GM12878 (cell line): ENCODE measurements at regions not wholly inside any gene's neighbourhood (a gene's known extent, or its start where the extent isn't known, plus 50 kb on each side); places are given as distances from the start of the nearest gene placed in this dataset.

Source experiments
- ATAC-seq: fragments of 200-7000 bp; cut with Tn5 transposase; 3 replicates; pipeline ENCODE4 v1.9.1; 2020; ENCODE audit warnings: mild to moderate bottlenecking, moderate library complexity
- BruUV-seq: library from RNA; stranded (reverse); fragments of 400-500 nt; replicated peaks from 2 replicates; lab custom pipeline; 2021; lab: Mats Ljungman, UMichigan
- CTCF ChIA-PET: fragments of 300-600 bp; sonication (Branson Sonifier 250); formaldehyde crosslinking; extraction: SDS; loops from one replicate; lab custom pipeline; 2021; ENCODE audit warnings: inconsistent platforms; lab: Yijun Ruan, JAX
- POLR2A ChIA-PET: fragments of 350-600 bp; formaldehyde crosslinking; extraction: SDS; loops from one replicate; lab custom pipeline; 2021; ENCODE audit warnings: inconsistent platforms; lab: Charles Lee
- RAD21 ChIA-PET: fragments of 300-600 bp; sonication (Branson Sonifier 250); formaldehyde crosslinking; loops from one replicate; lab custom pipeline; 2023; ENCODE audit warnings: antibody characterized with exemption; ENCODE audit not compliant: unreplicated experiment; lab: Charles Lee
- SMC1A ChIA-PET: fragments of 300-600 bp; sonication (Branson Sonifier 250); formaldehyde crosslinking; loops from one replicate; lab custom pipeline; 2023; ENCODE audit not compliant: unreplicated experiment, uncharacterized antibody; lab: Charles Lee
- DNase-seq: peaks from one replicate; pipeline ENCODE4 v3.0.0-alpha.2; 2011; ENCODE audit warnings: low read depth, low spot score
- FAIRE-seq: peaks from 3 replicates; lab custom pipeline; 2011; peaks lifted over from hg19 to GRCh38; lab: Jason Lieb, UNC
- H2AFZ ChIP-seq: 2 replicates; pipeline ENCODE4 v1.6.0; 2011; ENCODE audit warnings: low read depth, low read length, control low read depth; ENCODE audit not compliant: control insufficient read depth
- H3K27ac ChIP-seq: 2 replicates; pipeline ENCODE4 v1.5.1; 2011; ENCODE audit warnings: control low read depth; ENCODE audit not compliant: control insufficient read depth, insufficient read depth
- H3K27me3 ChIP-seq, 2 experiments: replicated peaks in 1 of 2; 2 replicates each; pipeline versions ENCODE4 v1.6.0 to v1.6.1; 2011; ENCODE audit warnings: low read length in 1 of 2; ENCODE audit not compliant: control insufficient read depth in 2 of 2, insufficient read depth in 2 of 2
- H3K36me3 ChIP-seq, 2 experiments: 2 replicates each; pipeline ENCODE4 v1.5.1; 2011; ENCODE audit warnings: low read length in 1 of 2; ENCODE audit not compliant: control insufficient read depth in 2 of 2, insufficient read depth in 2 of 2
- H3K4me1 ChIP-seq: 2 replicates; pipeline ENCODE4 v1.6.1; 2011; ENCODE audit warnings: mild to moderate bottlenecking, low read length, moderate library complexity, mixed read lengths; ENCODE audit not compliant: control insufficient read depth, insufficient read depth
- H3K4me2 ChIP-seq: 2 replicates; pipeline ENCODE4 v1.6.0; 2011; ENCODE audit warnings: control low read depth; ENCODE audit not compliant: control insufficient read depth, insufficient read depth
- H3K4me3 ChIP-seq: fragments of 200-600 bp; sonication (generic); 2 replicates; pipeline ENCODE4 v1.5.1; 2016
- H3K79me2 ChIP-seq: 2 replicates; pipeline ENCODE4 v1.6.0; 2011; ENCODE audit warnings: low read length; ENCODE audit not compliant: control insufficient read depth, insufficient read depth
- H3K9ac ChIP-seq: 2 replicates; pipeline ENCODE4 v1.8.0; 2011; ENCODE audit warnings: low read length, control low read depth, mixed read lengths; ENCODE audit not compliant: control insufficient read depth, insufficient read depth
- H3K9me3 ChIP-seq: replicated peaks from 3 replicates; pipeline ENCODE4 v1.5.1; 2011; ENCODE audit warnings: mild to moderate bottlenecking, low read length; ENCODE audit not compliant: control insufficient read depth, insufficient read depth
- H4K20me1 ChIP-seq: 2 replicates; pipeline ENCODE4 v1.6.0; 2011; ENCODE audit not compliant: control insufficient read depth, insufficient read depth
- BCL3 ChIP-seq: IDR thresholded peaks from 2 replicates; pipeline ENCODE4 v1.6.1; 2011; ENCODE audit warnings: borderline replicate concordance, low read depth, mild to moderate bottlenecking, moderate library complexity, low read length; ENCODE audit not compliant: insufficient read depth, poor library complexity, severe bottlenecking
- CHD1 ChIP-seq: IDR thresholded peaks from 2 replicates; pipeline ENCODE4 v1.6.1; 2012; ENCODE audit warnings: low read depth, low read length, improper control_type of control experiment
- EP300 ChIP-seq, 2 experiments: fragments of 150-350 bp in 1 of 2; IDR thresholded peaks; 2 replicates each; pipeline ENCODE4 v1.6.1; 2011 to 2012; ENCODE audit warnings: low read depth in 2 of 2, low read length in 2 of 2, borderline replicate concordance in 1 of 2, improper control_type of control experiment in 1 of 2, inconsistent platforms in 1 of 2; ENCODE audit not compliant: control insufficient read depth in 1 of 2
- LARP7 ChIP-seq: fragments of 450-650 bp; IDR thresholded peaks from 2 replicates; pipeline ENCODE4 v1.6.1; 2017; ENCODE audit warnings: mild to moderate bottlenecking
- NR2C1 ChIP-seq: fragments of 450-650 bp; IDR thresholded peaks from 2 replicates; pipeline ENCODE4 v1.6.1; 2017; ENCODE audit warnings: antibody characterized with exemption, mild to moderate bottlenecking, moderate library complexity
- POLR2AphosphoS5 ChIP-seq: IDR thresholded peaks from 2 replicates; pipeline ENCODE4 v1.6.1; 2011; ENCODE audit warnings: mild to moderate bottlenecking, low read length, inconsistent platforms
- RFX5 ChIP-seq: IDR thresholded peaks from 2 replicates; pipeline ENCODE4 v1.6.1; 2011; ENCODE audit warnings: low read depth, low read length, improper control_type of control experiment
- SMAD5 ChIP-seq: IDR thresholded peaks from 2 replicates; pipeline ENCODE4 v1.6.1; 2016; ENCODE audit warnings: antibody characterized with exemption, low read depth
- SP1 ChIP-seq: IDR thresholded peaks from one replicate; pipeline ENCODE4 v1.6.1; 2011; ENCODE audit warnings: low read depth, low read length
- SREBF2 ChIP-seq: IDR thresholded peaks from 2 replicates; pipeline ENCODE4 v1.6.1; 2012; ENCODE audit warnings: mild to moderate bottlenecking, low read length
- SRF ChIP-seq, 2 experiments: IDR thresholded peaks; 2 replicates each; pipeline ENCODE4 v1.6.1; 2011; ENCODE audit warnings: low read depth in 2 of 2, low read length in 2 of 2, mild to moderate bottlenecking in 1 of 2, moderate library complexity in 1 of 2
- ZNF384 ChIP-seq: IDR thresholded peaks from 2 replicates; pipeline ENCODE4 v1.6.1; 2012; ENCODE audit warnings: low read depth, mild to moderate bottlenecking, low read length, improper control_type of control experiment, borderline replicate concordance
- WGBS: methylation state at CpG from one replicate; pipeline ENCODE4 v1.1.6; 2016; ENCODE audit warnings: low lambda C conversion rate; ENCODE audit not compliant: insufficient replicate concordance, insufficient coverage; ENCODE audit errors: missing lambda C conversion rate; 5-methylcytosine and 5-hydroxymethylcytosine counted together
- in situ Hi-C: fragments of 300-500 bp; cut with MboI; formaldehyde crosslinking; loops from 9 replicates; pipeline ENCODE4 v1.14.3; 2018; ENCODE audit warnings: mixed read lengths
- intact Hi-C: fragments of 100-400 bp; cut with micrococcal nuclease; formaldehyde crosslinking; loops from one replicate; pipeline ENCODE4 v1.14.2; 2022; ENCODE audit not compliant: unreplicated experiment
- TF ChIP-seq, protein P1 (sequence below): IDR thresholded peaks from 2 replicates; pipeline ENCODE4 v1.6.1; 2012; ENCODE audit warnings: low read length, inconsistent platforms

GRCh38 chrX:131217989-131218388 lies 71.1 kb downstream of the IGSF1 start (continued):
- no peak for TF ChIP-seq ZNF384
- TF ChIP-seq BCL3 = no peak
- TF ChIP-seq, all 136 proteins: peak for 0

GRCh38 chrX:131216828-131217227 lies 72.3 kb downstream of the IGSF1 start:
- no peaks in the 10 kb centered on the region for H3K36me3 ChIP-seq
- in situ Hi-C loops = no loop called here
- SMC1A ChIA-PET = no interaction called here
- H3K27ac ChIP-seq = no peak overlapping the region
- H3K4me3 ChIP-seq = no peak overlapping the region
- FAIRE-seq (no peak), ATAC-seq (no peak), DNase-seq (no peak)
- no peak overlapping the region for H3K4me2 ChIP-seq
- no peak for TF ChIP-seq SRF (IDR thresholded peaks at IDR 0.05; ENCODE audit: low read depth in 2 of 2, low read length in 2 of 2)
- no peaks in the 10 kb centered on the region for H4K20me1 ChIP-seq
- no peaks in the 10 kb centered on the region for H3K4me1 ChIP-seq
- intact Hi-C loops = no loop called here
- H3K79me2 ChIP-seq = no peaks in the 10 kb centered on the region
- no peak overlapping the region for H2AFZ ChIP-seq
- H3K9ac ChIP-seq = no peak overlapping the region
- POLR2A ChIA-PET = no interaction called here
- no peaks in the 10 kb centered on the region for H3K9me3 ChIP-seq
- no TSS peak for BruUV-seq
- WGBS = 0% methylated on average over 3 of the region's 3 CpGs
- H3K27me3 ChIP-seq = no peaks in the 10 kb centered on the region; a peak in 1 of 4 replicates
- CTCF ChIA-PET = no interaction called here
- RAD21 ChIA-PET = no interaction called here

- ChIA-PET SMC1A (no interaction called here), POLR2A (no interaction called here), CTCF (no interaction called here), RAD21 (no interaction called here)
- Histone ChIP-seq H3K4me3 (no peak overlapping the region), H3K4me2 (no peak overlapping the region), H3K27me3 (no peaks in the 10 kb centered on the region), H3K27ac (no peak overlapping the region), H3K36me3 (no peaks in the 10 kb centered on the region), H3K9me3 (no peaks in the 10 kb centered on the region), H3K79me2 (no peaks in the 10 kb centered on the region), H3K4me1 (no peaks in the 10 kb centered on the region), H2AFZ (no peak overlapping the region), H3K9ac (no peak overlapping the region), H4K20me1 (no peaks in the 10 kb centered on the region)
- no TSS peak for BruUV-seq
- ATAC-seq (no peak), FAIRE-seq (no peak), DNase-seq (no peak)
- intact Hi-C loops = no loop called here
- in situ Hi-C loops = no loop called here
- TF ChIP-seq LARP7 = no peak
- no peak for TF ChIP-seq NR2C1
- TF ChIP-seq, protein P1, sequence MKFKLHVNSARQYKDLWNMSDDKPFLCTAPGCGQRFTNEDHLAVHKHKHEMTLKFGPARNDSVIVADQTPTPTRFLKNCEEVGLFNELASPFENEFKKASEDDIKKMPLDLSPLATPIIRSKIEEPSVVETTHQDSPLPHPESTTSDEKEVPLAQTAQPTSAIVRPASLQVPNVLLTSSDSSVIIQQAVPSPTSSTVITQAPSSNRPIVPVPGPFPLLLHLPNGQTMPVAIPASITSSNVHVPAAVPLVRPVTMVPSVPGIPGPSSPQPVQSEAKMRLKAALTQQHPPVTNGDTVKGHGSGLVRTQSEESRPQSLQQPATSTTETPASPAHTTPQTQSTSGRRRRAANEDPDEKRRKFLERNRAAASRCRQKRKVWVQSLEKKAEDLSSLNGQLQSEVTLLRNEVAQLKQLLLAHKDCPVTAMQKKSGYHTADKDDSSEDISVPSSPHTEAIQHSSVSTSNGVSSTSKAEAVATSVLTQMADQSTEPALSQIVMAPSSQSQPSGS = no peak
- no peak for TF ChIP-seq SMAD5
- TF ChIP-seq EP300 (IDR thresholded peaks at IDR 0.05; ENCODE audit: borderline replicate concordance in 1 of 2, control insufficient read depth in 1 of 2, low read depth in 2 of 2, low read length in 2 of 2) = no peak
- no peak for TF ChIP-seq SREBF2
- no peak for TF ChIP-seq RFX5
- TF ChIP-seq POLR2AphosphoS5 = no peak
- no peak for TF ChIP-seq SP1
- TF ChIP-seq CHD1 = no peak
- 2% methylated on average over 5 of the region's 5 CpGs for WGBS
These were observed 75.7 kb downstream of the IGSF1 start for GRCh38 chrX:131213400-131213799.
